Panc1 (cell line): ENCODE measurements at regions not wholly inside any gene's neighbourhood (a gene's known extent, or its start where the extent isn't known, plus 50 kb on each side); places are given as distances from the start of the nearest gene placed in this dataset.

Experiments
- POLR2AphosphoS5 ChIP-seq: IDR thresholded peaks from 2 replicates; pipeline ENCODE4 v1.6.1; 2012; ENCODE audit warnings: mild to moderate bottlenecking, low read depth, low read length, moderate library complexity
- REST ChIP-seq, 2 experiments: IDR thresholded peaks; 2 replicates each; pipeline ENCODE4 v1.6.1; 2011 to 2012; ENCODE audit warnings: low read depth in 2 of 2, control low read depth in 1 of 2, low read length in 1 of 2, mild to moderate bottlenecking in 1 of 2, moderate library complexity in 1 of 2; ENCODE audit not compliant: insufficient read depth in 1 of 2
- TF ChIP-seq, protein P1 (sequence below): fragments of 450-650 bp; IDR thresholded peaks from 2 replicates; pipeline ENCODE4 v1.5.1; 2017; ENCODE audit warnings: mild to moderate bottlenecking

DNA sequence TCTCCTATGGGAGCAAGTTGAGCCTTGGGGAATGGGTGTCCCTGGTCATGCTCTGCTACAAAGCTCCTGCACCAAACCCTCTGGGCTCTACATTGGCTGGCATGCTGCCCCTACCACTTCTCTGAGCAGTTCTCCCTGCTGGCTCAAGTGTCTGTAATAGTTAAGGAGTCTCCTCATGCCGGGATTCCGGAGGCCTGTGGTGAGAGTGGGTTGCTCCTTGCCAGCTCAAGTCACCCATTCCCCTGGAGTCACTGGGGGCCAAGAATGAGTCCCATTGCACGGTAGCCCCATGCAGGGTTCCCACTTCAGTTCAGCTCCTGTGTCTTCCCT lies 173.9 kb downstream of the PRDM13 start:
- TF ChIP-seq, protein P1, sequence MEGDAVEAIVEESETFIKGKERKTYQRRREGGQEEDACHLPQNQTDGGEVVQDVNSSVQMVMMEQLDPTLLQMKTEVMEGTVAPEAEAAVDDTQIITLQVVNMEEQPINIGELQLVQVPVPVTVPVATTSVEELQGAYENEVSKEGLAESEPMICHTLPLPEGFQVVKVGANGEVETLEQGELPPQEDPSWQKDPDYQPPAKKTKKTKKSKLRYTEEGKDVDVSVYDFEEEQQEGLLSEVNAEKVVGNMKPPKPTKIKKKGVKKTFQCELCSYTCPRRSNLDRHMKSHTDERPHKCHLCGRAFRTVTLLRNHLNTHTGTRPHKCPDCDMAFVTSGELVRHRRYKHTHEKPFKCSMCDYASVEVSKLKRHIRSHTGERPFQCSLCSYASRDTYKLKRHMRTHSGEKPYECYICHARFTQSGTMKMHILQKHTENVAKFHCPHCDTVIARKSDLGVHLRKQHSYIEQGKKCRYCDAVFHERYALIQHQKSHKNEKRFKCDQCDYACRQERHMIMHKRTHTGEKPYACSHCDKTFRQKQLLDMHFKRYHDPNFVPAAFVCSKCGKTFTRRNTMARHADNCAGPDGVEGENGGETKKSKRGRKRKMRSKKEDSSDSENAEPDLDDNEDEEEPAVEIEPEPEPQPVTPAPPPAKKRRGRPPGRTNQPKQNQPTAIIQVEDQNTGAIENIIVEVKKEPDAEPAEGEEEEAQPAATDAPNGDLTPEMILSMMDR, result no peak
- TF ChIP-seq POLR2AphosphoS5 (no peak), REST (IDR thresholded peaks at IDR 0.05; ENCODE audit: insufficient read depth in 1 of 2, low read depth in 2 of 2, low read length in 1 of 2) (no peak)
